ENCODE measurements at regions not wholly inside any gene's neighbourhood (a gene's known extent, or its start where the extent isn't known, plus 50 kb on each side); places are given as distances from the start of the nearest gene placed in this dataset.

DNA sequence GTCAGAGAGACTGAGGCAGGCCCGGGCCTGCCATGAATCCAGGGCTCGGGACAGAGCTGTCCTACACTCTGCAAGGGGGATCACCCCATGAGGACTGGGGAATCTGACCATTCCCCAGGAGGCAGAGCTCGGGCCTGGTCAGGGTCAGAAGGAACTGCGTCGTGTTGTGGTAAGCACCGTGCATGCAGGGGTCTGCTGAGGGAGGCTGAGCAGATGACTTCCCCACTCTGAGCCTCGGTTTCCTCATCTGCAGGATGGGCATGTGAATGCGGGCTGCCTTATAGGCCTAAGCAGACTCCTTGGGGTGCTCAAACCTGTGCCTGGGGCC lies 61.6 kb upstream of the IQSEC1 start:
- no peaks in the 10 kb centered on the region for H3K9me2 ChIP-seq (replicated peaks; ENCODE audit: control insufficient read depth, low read length)
- H3K9me3 ChIP-seq (ENCODE audit: control insufficient read depth, insufficient read depth, low read length), result no peaks in the 10 kb centered on the region
- no peak overlapping the region for H3K4me3 ChIP-seq (ENCODE audit: low read length)
- no peak overlapping the region for H3K4me2 ChIP-seq (ENCODE audit: low read length)
- peaks cover 8% of the 10 kb centered on the region for H3K27me3 ChIP-seq (ENCODE audit: control insufficient read depth, low read length)
- H3K27ac ChIP-seq (ENCODE audit: low read depth, low read length), result no peak overlapping the region
- H3K36me3 ChIP-seq (ENCODE audit: control insufficient read depth, low read length), result no peaks in the 10 kb centered on the region
- TF ChIP-seq, protein P1, sequence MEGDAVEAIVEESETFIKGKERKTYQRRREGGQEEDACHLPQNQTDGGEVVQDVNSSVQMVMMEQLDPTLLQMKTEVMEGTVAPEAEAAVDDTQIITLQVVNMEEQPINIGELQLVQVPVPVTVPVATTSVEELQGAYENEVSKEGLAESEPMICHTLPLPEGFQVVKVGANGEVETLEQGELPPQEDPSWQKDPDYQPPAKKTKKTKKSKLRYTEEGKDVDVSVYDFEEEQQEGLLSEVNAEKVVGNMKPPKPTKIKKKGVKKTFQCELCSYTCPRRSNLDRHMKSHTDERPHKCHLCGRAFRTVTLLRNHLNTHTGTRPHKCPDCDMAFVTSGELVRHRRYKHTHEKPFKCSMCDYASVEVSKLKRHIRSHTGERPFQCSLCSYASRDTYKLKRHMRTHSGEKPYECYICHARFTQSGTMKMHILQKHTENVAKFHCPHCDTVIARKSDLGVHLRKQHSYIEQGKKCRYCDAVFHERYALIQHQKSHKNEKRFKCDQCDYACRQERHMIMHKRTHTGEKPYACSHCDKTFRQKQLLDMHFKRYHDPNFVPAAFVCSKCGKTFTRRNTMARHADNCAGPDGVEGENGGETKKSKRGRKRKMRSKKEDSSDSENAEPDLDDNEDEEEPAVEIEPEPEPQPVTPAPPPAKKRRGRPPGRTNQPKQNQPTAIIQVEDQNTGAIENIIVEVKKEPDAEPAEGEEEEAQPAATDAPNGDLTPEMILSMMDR (IDR thresholded peaks at IDR 0.05; ENCODE audit: low read depth, low read length, poor library complexity, severe bottlenecking), result no peak
- TF ChIP-seq EZH2phosphoT487 (IDR thresholded peaks at IDR 0.05; ENCODE audit: borderline replicate concordance, low read length), result no peak
- no peaks in the 10 kb centered on the region for H3K4me1 ChIP-seq (ENCODE audit: control insufficient read depth, low read length)
- no peaks in the 10 kb centered on the region for H4K20me1 ChIP-seq (ENCODE audit: control insufficient read depth, insufficient read depth, low read depth, low read length)
- H3K79me2 ChIP-seq (ENCODE audit: control insufficient read depth, low read length), result no peaks in the 10 kb centered on the region
- H3F3A ChIP-seq (ENCODE audit: control insufficient read depth, insufficient read depth), result no peaks in the 10 kb centered on the region

DNA sequence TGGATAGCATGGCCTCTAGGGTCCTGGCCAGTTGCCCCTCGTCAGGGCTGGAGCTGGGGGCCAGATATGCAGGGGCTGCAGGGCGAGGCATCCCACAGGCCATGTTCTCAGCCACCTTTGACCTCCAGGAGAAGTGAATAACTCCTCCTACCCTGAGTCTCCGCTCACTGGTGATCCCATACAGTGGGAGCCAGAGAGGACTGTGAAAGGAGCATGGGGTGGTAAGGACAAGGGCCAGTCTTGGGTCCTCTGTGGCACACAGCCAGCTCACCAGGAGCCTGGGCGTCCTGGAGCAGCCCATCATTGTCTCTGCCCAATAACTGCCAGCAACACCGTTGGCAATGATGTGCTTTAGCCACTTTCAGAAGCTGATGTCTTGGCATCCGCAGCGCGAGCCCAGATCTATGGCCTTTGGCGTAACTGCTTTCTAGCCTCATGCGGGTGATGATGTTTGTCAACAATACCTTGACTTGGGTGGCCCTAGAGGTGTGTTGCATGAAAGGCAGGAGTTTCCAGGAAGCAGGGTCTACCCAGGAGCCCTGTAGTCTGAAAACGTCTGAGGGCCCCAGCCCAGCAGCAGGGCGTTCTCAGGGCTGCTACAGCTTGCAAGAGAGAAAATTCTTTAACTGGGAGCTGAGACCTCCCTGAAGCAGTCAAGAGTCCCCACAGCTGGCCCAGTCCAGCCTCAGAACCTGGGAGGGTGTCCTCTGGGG lies 61.1 kb upstream of the IQSEC1 start:
- no peak overlapping the region for H3K4me2 ChIP-seq (ENCODE audit: low read length)
- no peaks in the 10 kb centered on the region for H3K79me2 ChIP-seq (ENCODE audit: control insufficient read depth, low read length)
- no peaks in the 10 kb centered on the region for H3K4me1 ChIP-seq (ENCODE audit: control insufficient read depth, low read length)
- no peaks in the 10 kb centered on the region for H4K20me1 ChIP-seq (ENCODE audit: control insufficient read depth, insufficient read depth, low read depth, low read length)
- H3K9me3 ChIP-seq (ENCODE audit: control insufficient read depth, insufficient read depth, low read length), result no peaks in the 10 kb centered on the region
- no peaks in the 10 kb centered on the region for H3K36me3 ChIP-seq (ENCODE audit: control insufficient read depth, low read length)
- H3K27me3 ChIP-seq (ENCODE audit: control insufficient read depth, low read length), result peaks cover 8% of the 10 kb centered on the region
- H3K27ac ChIP-seq (ENCODE audit: low read depth, low read length), result no peak overlapping the region
- H3F3A ChIP-seq (ENCODE audit: control insufficient read depth, insufficient read depth), result no peaks in the 10 kb centered on the region
- no peaks in the 10 kb centered on the region for H3K9me2 ChIP-seq (replicated peaks; ENCODE audit: control insufficient read depth, low read length)
- no peak overlapping the region for H3K4me3 ChIP-seq (ENCODE audit: low read length)
- TF ChIP-seq EZH2phosphoT487 (IDR thresholded peaks at IDR 0.05; ENCODE audit: borderline replicate concordance, low read length), result no peak
- TF ChIP-seq, protein P1 (IDR thresholded peaks at IDR 0.05; ENCODE audit: low read depth, low read length, poor library complexity, severe bottlenecking), result no peak

DNA sequence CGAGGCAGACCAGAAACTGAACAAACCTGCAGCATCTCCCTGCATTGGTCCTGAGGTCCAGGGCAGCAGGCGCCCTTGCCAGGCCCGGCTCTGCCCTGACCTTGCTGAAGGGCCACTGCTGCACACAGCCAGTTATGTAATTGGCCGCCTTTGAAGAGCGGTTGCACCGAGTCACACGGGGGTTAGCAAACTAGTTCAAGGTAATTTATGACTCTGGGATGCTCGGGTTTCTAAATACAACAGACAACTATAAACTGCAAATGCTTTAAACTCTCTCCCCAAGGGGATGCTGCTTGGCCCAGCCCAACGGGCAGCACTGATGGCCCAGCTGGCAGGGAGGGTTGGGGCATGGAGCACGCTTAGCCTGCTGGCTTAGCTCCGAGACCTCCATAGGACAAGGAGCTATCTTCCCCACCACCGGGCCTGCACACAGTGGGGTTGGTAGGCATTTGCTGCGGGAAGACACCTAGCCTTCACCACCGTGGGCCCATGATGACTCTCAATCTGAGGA lies 60.3 kb upstream of the IQSEC1 start:
- no peak overlapping the region for H3K4me2 ChIP-seq (ENCODE audit: low read length)
- H3K9me2 ChIP-seq (replicated peaks; ENCODE audit: control insufficient read depth, low read length), result no peaks in the 10 kb centered on the region
- H3K27me3 ChIP-seq (ENCODE audit: control insufficient read depth, low read length), result peaks cover 5% of the 10 kb centered on the region; the same call in 1 of the 2 replicates
- no peak overlapping the region for H3K4me3 ChIP-seq (ENCODE audit: low read length)
- no peaks in the 10 kb centered on the region for H3K9me3 ChIP-seq (ENCODE audit: control insufficient read depth, insufficient read depth, low read length)
- no peaks in the 10 kb centered on the region for H3F3A ChIP-seq (ENCODE audit: control insufficient read depth, insufficient read depth)
- H3K4me1 ChIP-seq (ENCODE audit: control insufficient read depth, low read length), result no peaks in the 10 kb centered on the region
- TF ChIP-seq, protein P1 (IDR thresholded peaks at IDR 0.05; ENCODE audit: low read depth, low read length, poor library complexity, severe bottlenecking), result no peak
- TF ChIP-seq EZH2phosphoT487 (IDR thresholded peaks at IDR 0.05; ENCODE audit: borderline replicate concordance, low read length), result no peak
- no peaks in the 10 kb centered on the region for H4K20me1 ChIP-seq (ENCODE audit: control insufficient read depth, insufficient read depth, low read depth, low read length)
- no peaks in the 10 kb centered on the region for H3K79me2 ChIP-seq (ENCODE audit: control insufficient read depth, low read length)
- H3K36me3 ChIP-seq (ENCODE audit: control insufficient read depth, low read length), result no peaks in the 10 kb centered on the region
- H3K27ac ChIP-seq (ENCODE audit: low read depth, low read length), result no peak overlapping the region
